ENCODE measurements at regions not wholly inside any gene's neighbourhood (a gene's known extent, or its start where the extent isn't known, plus 50 kb on each side); places are given as distances from the start of the nearest gene placed in this dataset.

DNA sequence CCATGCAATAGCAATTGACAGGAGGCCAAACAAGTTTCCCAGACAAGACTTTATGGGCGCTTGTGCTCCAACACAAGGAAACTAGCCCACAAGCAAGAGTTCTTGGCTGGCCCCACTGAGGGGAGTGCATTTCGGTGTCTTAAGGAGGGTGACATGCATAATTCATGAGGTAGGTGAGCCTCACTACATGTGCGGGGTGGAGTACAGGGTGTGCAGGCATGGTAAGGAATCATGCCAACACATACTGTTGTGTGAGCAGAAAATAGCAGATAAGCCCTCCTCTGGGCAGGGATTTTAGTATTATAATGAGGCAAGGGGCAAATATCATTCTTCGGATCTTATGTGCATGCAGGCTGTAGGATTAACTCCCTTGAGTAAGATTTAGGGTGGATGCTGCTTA, 78.7 kb upstream of the SLC1A4 start:
- TF ChIP-seq, protein P1, sequence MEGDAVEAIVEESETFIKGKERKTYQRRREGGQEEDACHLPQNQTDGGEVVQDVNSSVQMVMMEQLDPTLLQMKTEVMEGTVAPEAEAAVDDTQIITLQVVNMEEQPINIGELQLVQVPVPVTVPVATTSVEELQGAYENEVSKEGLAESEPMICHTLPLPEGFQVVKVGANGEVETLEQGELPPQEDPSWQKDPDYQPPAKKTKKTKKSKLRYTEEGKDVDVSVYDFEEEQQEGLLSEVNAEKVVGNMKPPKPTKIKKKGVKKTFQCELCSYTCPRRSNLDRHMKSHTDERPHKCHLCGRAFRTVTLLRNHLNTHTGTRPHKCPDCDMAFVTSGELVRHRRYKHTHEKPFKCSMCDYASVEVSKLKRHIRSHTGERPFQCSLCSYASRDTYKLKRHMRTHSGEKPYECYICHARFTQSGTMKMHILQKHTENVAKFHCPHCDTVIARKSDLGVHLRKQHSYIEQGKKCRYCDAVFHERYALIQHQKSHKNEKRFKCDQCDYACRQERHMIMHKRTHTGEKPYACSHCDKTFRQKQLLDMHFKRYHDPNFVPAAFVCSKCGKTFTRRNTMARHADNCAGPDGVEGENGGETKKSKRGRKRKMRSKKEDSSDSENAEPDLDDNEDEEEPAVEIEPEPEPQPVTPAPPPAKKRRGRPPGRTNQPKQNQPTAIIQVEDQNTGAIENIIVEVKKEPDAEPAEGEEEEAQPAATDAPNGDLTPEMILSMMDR (IDR thresholded peaks at IDR 0.05): no peak
- TF ChIP-seq POLR2AphosphoS5 (IDR thresholded peaks at IDR 0.05; ENCODE audit: low read depth, low read length): no peak
- TF ChIP-seq, protein P2, sequence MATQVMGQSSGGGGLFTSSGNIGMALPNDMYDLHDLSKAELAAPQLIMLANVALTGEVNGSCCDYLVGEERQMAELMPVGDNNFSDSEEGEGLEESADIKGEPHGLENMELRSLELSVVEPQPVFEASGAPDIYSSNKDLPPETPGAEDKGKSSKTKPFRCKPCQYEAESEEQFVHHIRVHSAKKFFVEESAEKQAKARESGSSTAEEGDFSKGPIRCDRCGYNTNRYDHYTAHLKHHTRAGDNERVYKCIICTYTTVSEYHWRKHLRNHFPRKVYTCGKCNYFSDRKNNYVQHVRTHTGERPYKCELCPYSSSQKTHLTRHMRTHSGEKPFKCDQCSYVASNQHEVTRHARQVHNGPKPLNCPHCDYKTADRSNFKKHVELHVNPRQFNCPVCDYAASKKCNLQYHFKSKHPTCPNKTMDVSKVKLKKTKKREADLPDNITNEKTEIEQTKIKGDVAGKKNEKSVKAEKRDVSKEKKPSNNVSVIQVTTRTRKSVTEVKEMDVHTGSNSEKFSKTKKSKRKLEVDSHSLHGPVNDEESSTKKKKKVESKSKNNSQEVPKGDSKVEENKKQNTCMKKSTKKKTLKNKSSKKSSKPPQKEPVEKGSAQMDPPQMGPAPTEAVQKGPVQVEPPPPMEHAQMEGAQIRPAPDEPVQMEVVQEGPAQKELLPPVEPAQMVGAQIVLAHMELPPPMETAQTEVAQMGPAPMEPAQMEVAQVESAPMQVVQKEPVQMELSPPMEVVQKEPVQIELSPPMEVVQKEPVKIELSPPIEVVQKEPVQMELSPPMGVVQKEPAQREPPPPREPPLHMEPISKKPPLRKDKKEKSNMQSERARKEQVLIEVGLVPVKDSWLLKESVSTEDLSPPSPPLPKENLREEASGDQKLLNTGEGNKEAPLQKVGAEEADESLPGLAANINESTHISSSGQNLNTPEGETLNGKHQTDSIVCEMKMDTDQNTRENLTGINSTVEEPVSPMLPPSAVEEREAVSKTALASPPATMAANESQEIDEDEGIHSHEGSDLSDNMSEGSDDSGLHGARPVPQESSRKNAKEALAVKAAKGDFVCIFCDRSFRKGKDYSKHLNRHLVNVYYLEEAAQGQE (IDR thresholded peaks at IDR 0.05; ENCODE audit: insufficient read depth in 1 of 2, low read depth in 2 of 2, low read length in 1 of 2): no peak
- TF ChIP-seq SIN3A (IDR thresholded peaks at IDR 0.05; ENCODE audit: borderline replicate concordance, insufficient read depth, low read depth, low read length): no peak
- no peak for TF ChIP-seq TCF7L2 (IDR thresholded peaks at IDR 0.05; ENCODE audit: low read depth, low read length)
